Tibial nerve (tissue), 4 donors: ENCODE measurements at regions not wholly inside any gene's neighbourhood (a gene's known extent, or its start where the extent isn't known, plus 50 kb on each side); places are given as distances from the start of the nearest gene placed in this dataset.

Experiments used
- CTCF ChIP-seq, 5 experiments: fragments of 200-600 bp in 3 of 5; fragments of 450-650 bp in 2 of 5; sonication (generic) in 3 of 5; IDR thresholded peaks; one replicate each; pipeline ENCODE4 v1.5.1; 2016 to 2019; ENCODE audit warnings: antibody characterized with exemption in 5 of 5, mild to moderate bottlenecking in 3 of 5, moderate library complexity in 2 of 5
- EP300 ChIP-seq, 2 donors: sonication (generic); formaldehyde crosslinking; IDR thresholded peaks; one replicate each; pipeline ENCODE4 v1.6.1; 2017; ENCODE audit warnings: antibody characterized with exemption in 2 of 2, mild to moderate bottlenecking in 1 of 2
- POLR2A ChIP-seq, 2 donors: fragments of 450-650 bp; IDR thresholded peaks; one replicate each; pipeline ENCODE4 v1.6.1; 2017; ENCODE audit warnings: antibody characterized with exemption in 2 of 2, mild to moderate bottlenecking in 2 of 2, moderate library complexity in 2 of 2

- TF ChIP-seq CTCF (IDR thresholded peaks at IDR 0.05), result no peak
- TF ChIP-seq POLR2A (IDR thresholded peaks at IDR 0.05), result no peak
- TF ChIP-seq EP300 (IDR thresholded peaks at IDR 0.05), result no peak
Measured at GRCh38 chr5:99879791-99880511, 655.2 kb upstream of the FAM174A start.
